NCI-H446 treated with DMSO at 0.1 percent for 48 hours (cell line): ENCODE measurements at regions not wholly inside any gene's neighbourhood (a gene's known extent, or its start where the extent isn't known, plus 50 kb on each side); places are given as distances from the start of the nearest gene placed in this dataset.
"Not testable (repeated sequence)": the region's sequence is repeated elsewhere in the genome, so short reads cannot be mapped to it uniquely, and the experiment has no call there.

Experiments
- DNase-seq: peaks from one replicate; lab custom pipeline; 2025; lab: John Stamatoyannopoulos, UW

DNA sequence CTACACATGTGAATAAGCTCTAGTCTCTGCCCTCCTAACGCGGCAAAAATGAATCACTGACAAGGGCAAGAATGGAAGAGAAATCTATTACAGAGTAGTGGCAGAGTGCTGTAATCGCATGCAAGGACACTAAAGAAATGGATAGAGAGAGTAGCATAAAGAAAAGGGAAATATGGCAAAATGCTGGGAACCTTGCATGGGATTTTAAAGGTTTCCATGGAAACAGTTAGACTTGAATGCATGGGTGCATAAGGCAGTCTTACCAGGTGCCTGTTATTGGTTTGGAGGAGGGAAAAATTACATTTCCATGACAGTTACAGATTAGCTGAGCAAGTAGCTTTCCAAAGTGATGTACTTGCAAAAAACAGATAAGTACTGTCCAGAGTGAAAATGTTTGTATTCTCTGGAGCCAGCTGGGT is 233.4 kb downstream of the PTN start:
- DNase-seq, result no peak

DNA sequence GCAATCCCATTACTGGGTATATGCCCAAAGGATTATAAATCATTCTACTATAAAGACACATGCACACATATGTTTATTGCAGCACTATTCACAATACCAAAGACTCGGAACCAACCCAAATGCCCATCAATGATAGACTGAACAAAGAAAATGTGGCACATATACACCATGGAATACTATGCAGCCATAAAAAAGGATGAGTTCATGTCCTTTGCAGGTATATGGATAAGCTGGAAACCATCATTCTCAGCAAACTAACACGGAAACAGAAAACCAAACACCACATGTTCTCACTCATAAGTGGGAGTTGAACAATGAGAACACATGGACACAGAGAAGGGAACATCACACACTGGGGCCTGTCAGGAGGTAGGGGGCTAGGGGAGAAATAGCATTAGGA is 235.7 kb downstream of the PTN start:
- not testable (repeated sequence) for DNase-seq

DNA sequence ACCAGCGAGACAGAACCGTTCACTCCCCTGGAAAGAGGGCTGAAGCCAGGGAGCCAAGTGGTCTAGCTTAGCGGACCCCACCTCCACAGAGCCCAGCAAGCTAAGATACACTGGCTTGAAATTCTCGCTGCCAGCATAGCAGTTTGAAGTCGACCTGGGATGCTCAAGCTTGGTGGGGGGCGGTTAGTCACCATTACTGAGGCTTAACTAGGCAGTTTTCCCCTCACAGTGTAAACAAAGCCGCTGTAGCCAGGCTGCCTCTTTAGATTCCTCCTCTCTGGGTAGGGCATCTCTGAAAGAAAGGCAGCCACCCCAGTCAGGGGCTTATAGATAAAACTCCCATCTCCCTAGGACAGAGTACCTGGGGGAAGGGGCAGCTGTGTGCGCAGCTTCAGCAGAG is 235.1 kb downstream of the CHRM2 start:
- not testable (repeated sequence) for DNase-seq

DNA sequence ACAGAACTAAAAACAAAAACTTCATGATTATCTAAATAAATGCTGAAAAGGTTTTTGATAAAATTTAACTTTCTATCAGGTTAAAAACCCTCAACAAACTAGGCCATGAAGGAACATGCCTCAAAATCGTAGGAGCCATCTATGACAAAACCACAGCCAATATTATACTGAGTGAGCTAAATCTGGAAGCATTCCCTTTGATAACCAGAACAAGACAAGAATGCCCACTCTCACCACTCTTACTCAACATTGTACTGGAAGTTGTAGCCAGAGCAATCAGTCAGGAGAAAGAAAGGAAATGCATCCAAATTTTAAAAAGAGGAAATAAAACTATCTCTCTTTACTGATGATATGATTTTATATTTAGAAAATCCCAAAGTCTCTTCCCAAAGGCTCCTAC is 228.7 kb downstream of the CHRM2 start:
- DNase-seq, result no peak

DNA sequence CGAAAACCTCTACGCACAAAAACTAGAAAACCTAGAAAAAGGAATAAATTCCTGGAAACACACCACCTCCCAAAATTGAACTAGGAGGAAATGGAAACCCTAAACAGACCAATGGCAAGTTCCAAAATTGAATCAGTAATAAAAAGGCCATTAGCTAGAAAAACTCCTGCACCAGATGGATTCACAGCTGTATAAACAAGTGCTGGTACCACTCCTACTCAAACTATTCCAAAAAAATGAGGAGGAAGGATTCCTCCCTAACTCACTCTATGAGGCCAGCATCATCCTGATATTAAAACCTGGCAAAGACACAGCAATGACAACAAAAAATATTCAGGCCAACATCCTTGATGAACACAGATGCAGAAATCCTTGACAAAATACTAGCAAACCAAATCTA is 228.2 kb downstream of the CHRM2 start:
- no peak for DNase-seq

DNA sequence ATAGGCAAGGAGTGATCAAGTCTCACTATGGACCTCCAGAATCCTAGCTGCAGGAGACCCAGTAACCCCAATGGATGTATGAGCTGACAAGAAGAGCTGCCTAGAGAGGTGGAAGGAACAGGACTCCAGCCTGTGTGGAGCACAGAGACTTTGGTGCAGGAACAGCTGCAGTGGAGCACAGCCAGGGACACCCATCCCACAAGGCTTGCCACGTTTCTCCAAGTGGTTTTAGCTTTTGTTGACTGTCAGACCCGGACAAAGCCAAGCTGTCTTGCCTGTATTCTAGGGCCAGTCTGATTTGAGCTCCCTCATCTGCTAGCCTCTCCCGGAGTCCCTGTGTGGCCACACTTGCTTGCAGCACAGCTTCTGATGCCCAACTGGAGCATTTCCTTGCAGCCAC is 224.7 kb downstream of the CHRM2 start:
- DNase-seq, result no peak

DNA sequence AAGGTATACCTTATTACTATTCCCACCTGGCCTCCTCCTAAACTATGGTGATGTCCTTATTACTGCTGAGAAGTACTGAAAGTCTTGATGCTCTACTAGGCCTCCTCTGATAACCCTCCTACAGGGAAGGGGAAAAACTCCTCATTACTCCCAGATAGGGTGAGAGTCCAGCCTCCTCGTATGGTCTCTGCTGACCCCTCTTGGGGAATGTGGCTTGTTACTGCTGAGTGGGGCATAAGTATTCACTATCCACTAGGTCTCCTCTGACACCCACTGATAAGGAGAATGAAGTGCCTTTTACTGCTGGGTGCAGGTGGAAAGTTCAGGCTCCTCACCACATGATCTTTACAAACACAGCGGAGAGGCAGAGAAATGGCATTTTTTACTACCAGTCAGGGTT is 222.9 kb downstream of the CHRM2 start:
- no peak for DNase-seq

DNA sequence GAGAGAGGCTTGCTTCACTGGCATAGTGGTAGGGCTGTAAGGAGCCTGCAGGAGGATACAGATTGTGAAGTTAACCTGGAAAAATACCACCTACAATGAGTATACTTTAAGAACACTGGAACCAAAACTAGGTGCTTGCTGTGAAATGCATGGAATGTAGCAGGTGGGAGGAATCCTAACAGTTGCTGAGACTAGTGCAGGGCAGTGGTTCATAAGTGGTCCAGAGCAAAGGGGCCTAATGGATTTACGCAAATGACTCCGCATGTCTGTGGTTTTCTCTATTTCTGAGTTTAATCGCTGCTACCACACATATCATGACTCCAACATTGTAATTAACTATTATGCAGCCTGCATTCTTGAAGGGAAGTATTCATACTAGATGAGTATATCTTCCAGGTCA is 218.4 kb downstream of the CHRM2 start:
- DNase-seq, result no peak

DNA sequence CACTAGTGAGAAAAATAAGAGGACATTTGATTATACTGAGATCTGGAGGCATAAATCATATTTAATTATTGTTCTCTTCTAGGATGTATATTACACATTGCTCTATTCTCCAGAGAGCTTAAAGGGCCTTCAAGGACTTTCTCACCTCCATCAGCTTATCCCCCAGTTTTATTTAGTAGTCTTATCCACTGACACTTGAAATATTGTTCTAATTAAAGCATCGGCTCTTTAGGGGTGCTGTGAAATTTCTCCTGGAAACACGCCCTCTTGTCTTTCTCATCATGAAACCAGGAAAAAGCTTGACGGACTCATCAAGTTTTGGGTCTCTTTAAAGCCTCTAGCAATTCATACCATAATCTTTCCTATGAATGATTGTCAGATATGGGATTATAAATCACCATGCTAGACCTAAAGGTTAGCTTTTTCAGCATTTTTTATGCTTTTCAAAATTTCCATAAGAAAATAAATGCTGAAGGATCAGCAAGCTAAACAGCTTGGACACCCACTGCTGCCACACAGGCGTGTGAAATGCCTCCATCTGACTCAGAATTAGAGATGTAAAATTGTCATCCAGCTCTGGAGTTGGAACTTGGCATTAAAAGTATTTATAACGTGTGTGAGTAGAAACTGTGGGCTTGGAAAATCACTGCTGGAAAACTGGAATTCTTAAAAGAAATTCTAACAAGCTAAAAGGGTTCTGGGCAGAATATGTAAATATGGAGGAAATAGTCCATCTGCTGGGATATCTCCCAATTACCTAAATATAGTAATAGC is 216.3 kb downstream of the CHRM2 start:
- no peak for DNase-seq

DNA sequence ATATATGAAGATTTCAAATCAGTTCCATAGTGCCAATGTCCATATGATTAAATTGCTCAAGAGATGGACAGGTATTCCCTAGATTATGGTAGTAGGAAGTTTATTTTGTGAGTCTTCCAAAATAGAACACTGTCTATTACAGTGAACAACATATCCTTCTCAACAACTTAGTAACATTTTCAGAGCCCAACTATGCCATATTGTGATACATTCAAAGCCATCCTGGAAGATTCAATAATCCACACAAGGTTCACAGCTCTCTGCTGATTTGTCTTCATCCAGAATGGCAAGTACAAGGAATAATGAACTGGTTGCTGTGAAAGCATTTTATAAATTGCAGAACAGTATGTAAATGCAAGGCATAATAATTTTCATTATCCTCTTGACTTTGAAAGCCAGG is 213.9 kb downstream of the CHRM2 start:
- no peak for DNase-seq

DNA sequence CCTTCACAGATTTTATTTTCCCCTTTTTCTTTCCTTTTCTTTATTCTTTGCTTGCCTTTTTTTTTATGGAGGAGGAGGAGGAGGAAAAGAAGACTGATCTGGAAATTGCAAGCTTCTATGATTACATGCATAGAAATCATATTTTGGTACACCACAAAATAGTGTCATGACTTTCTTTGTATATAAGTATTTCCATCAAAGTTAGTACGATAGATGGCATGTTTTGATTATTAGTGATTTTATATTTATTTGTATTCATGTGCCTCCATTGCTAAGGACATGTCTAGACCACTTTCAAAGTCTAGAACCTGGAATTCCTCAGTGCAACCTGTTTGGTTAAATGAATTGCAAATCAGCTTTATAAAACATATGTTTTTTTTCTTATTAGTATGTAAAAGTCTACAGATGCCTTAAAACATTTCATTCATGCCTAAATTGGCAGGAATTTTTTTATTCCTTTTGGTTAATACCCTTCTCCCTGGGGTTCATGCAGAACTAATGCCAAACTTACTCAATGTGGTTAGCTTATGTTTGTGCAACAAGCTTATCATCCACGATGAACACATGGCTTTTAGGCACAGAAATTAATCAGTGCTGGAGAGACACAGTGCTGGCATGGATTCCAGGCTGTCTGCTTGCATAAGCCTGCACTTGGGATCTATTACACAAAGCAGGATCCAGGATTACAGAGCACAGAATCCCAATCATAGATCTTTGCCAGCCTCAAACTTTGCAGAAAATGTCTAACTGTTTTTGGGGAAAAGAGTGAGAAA is 213.1 kb downstream of the CHRM2 start:
- no peak for DNase-seq

DNA sequence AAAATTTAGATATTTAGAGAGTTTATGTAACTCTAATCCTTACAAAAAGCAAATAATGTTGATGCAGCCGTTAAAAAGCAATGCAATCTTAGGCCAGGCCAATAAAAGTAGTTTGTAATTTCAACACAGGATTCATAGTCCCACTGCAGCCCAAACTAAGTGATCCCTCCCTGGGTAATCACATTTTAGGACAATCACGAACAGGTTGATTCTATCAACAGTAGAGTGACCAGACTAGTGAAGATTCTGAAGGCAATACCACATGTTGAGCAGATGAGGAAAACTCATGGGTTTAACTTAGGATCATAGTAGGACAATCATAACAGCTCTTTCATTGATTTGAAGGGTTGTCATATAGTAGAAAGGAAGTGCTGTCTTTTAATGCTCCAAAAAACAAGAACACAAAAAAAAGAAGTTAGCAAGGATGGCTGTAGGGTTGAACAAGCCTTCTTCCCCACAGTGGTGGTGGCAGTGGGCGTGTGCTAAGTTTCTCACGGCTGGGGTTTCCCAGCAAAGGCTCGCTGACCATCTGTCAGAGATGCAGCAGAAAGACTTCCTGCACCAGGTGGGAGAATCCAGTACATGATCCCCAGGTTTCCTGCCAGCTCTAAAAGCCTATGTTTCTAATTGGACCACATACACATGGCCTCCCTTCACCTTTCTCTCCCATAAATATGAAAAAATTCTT is 212.2 kb downstream of the CHRM2 start:
- DNase-seq, result no peak

DNA sequence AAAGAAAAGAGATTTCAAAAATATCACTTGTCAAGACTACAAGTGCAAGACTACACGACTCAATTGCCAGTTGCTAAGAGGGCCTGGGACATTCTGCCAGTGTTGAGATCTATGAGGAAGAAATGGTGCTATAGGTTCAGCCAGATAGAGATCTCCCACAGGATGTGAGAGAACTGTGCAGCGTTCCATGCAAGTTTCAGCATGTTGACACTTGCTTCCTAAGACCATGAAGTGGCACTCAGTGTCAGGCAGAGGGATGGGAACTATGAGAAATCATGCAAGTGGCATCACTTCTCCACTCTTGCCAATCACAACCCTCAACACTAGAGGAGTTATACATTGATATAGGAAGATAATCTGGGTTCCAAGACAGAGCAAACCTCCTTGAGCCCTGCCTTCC is 210.3 kb downstream of the CHRM2 start:
- no peak for DNase-seq

DNA sequence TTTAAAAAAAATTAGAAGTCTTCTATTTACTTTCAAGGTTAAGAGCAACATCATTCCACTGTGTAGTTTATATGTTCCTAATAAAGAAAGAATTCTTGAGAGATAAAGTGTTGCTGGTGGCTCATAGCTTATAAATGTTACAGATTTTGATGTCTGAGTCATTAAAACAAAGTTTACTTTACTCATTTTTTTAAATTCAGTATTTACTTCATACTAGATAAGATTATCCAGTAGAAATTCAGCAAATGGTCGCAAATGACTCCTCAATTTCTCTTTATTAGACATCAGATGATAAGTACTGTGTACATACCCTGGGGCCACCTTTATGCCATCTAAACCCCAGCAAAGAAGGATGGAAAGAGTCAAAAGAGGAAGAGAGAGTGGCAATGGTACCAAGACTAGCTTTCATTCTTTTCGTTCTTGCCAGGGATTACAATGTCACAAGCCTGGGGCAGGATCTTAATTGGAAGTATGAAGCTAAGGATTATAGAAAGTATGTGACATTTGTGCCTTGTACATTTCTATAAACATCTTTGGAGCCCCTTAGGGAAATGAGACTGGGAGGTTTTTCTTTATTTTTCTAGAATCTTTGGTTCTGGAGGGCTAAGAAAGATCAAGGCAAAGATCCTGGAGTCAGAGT is 206.1 kb downstream of the CHRM2 start:
- DNase-seq, result no peak

DNA sequence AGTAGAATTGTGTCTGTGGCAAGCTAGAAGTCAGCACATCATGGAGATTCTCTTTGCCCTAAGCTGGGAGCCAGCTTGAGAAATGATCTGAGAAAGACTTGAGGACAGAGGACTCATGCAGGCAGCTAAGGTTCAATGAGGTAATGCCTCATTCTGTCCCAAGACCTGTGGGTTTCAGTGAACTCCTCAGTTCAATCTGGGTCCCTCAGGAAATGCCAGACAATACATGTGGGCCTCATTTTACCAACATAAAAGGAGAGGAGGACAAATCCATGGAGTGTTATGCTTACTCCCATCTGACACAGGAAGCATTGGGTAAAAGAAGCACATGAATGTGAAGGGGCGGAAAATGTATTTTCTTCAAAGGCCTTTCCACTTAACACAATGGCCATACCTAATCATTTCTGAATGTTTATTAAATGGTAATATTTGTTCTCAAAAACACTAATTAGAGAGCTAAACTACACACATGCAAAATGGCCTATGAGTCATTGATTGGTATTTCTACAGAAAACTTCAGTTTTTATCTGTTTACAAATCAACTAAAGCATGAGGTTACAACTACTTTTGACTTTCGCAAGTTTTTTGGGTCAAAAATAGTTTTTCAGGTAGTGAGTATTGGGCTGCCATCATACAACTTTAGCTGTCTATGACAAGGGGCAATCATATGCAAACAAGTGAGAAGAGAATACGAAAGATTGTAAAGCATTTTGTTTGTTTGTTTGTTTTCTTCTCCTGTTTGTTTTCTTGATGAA is 205.3 kb downstream of the CHRM2 start:
- DNase-seq, result no peak
